Spleen (tissue), 11 donors: ENCODE measurements at regions not wholly inside any gene's neighbourhood (a gene's known extent, or its start where the extent isn't known, plus 50 kb on each side); places are given as distances from the start of the nearest gene placed in this dataset.

ENCODE experiments used
- DNase-seq: peaks from one replicate; pipeline ENCODE4 v3.0.0-alpha.2; 2020
- H3K27ac ChIP-seq, 8 donors: fragments of 200-600 bp; sonication (generic) in 7 of 8; 1 replicate in 4 of 8; 2 replicates in 4 of 8; pipeline versions ENCODE4 v1.5.0 to v1.8.0; 2016 to 2021; ENCODE audit warnings: inconsistent platforms in 4 of 8, mild to moderate bottlenecking in 4 of 8, moderate library complexity in 1 of 8
- H3K27me3 ChIP-seq, 7 donors: fragments of 200-600 bp; sonication (generic) in 6 of 7; replicated peaks in 1 of 7; 1 replicate in 4 of 7; 2 replicates in 3 of 7; pipeline versions ENCODE4 v1.5.0 to v1.8.0; 2016 to 2021; ENCODE audit warnings: inconsistent platforms in 3 of 7, mild to moderate bottlenecking in 1 of 7
- H3K36me3 ChIP-seq, 6 donors: fragments of 200-600 bp; sonication (generic) in 5 of 6; 1 replicate in 4 of 6; 2 replicates in 2 of 6; pipeline versions ENCODE4 v1.5.0 to v1.8.0; 2016 to 2021; ENCODE audit warnings: inconsistent platforms in 2 of 6
- H3K4me1 ChIP-seq, 6 donors: fragments of 200-600 bp; sonication (generic) in 5 of 6; 1 replicate in 3 of 6; 2 replicates in 3 of 6; pipeline versions ENCODE4 v1.5.0 to v1.8.0; 2016 to 2021; ENCODE audit warnings: inconsistent platforms in 3 of 6
- H3K4me3 ChIP-seq, 8 donors: fragments of 200-600 bp; sonication (generic) in 7 of 8; 1 replicate in 4 of 8; 2 replicates in 4 of 8; pipeline versions ENCODE4 v1.5.0 to v1.8.0; 2016 to 2021; ENCODE audit warnings: inconsistent platforms in 4 of 8, mild to moderate bottlenecking in 4 of 8, moderate library complexity in 2 of 8
- H3K9me3 ChIP-seq, 8 donors: fragments of 200-600 bp; sonication (generic) in 7 of 8; 1 replicate in 4 of 8; 2 replicates in 4 of 8; pipeline versions ENCODE4 v1.5.0 to v1.8.0; 2016 to 2021; ENCODE audit warnings: inconsistent platforms in 4 of 8
- CTCF ChIP-seq, 11 experiments: fragments of 200-600 bp in 7 of 11; fragments of 450-650 bp in 4 of 11; sonication (generic) in 4 of 11; IDR thresholded peaks in 8 of 11; conservative IDR thresholded peaks in 3 of 11; 1 replicate in 7 of 11; 2 replicates in 4 of 11; pipeline versions ENCODE4 v1.4.0 to v1.8.0; 2016 to 2021; ENCODE audit warnings: antibody characterized with exemption in 11 of 11, inconsistent platforms in 4 of 11, mild to moderate bottlenecking in 1 of 11
- POLR2A ChIP-seq, 3 donors: fragments of 450-650 bp; IDR thresholded peaks; one replicate each; pipeline ENCODE4 v1.5.1; 2017; ENCODE audit warnings: antibody characterized with exemption in 3 of 3, mild to moderate bottlenecking in 1 of 3
- POLR2AphosphoS5 ChIP-seq, 3 donors: sonication (generic); formaldehyde crosslinking; IDR thresholded peaks; one replicate each; pipeline ENCODE4 v1.5.1; 2017; ENCODE audit warnings: antibody characterized with exemption in 3 of 3
- WGBS, 5 donors: extraction: QIAGEN DNeasy Blood & Tissue Kit in 3 of 5; methylation state at CpG; one replicate each; pipeline versions ENCODE4 v1.1.5 to v1.1.7; 2013 to 2018; 5-methylcytosine and 5-hydroxymethylcytosine counted together
- intact Hi-C: fragments of 100-400 bp; cut with DNase I; formaldehyde crosslinking; loops from one replicate; pipeline ENCODE4 v1.15.0; 2023; ENCODE audit warnings: low total_unique reads
- donor health status: healthy with polysubstance abuse.
- donor health status: DM: no; HTN: no; CAD: no; lungs with moderate emphysema.
- donor health status: DM: no; HTN: no; CAD: no.
- donor health status: Bipolar disorder and iron deficiency.
- donor health status: healthy.
- donor health status: DM: no; HTN: no; CAD: no.
- donor health status: DM: yes; HTN: yes; CAD: no.

GRCh38 chr9:82546136-82546535, 516.8 kb downstream of the RASEF start:
- Histone ChIP-seq H3K36me3 (no peaks in the 10 kb centered on the region), H3K27me3 (no peaks in the 10 kb centered on the region), H3K9me3 (no peaks in the 10 kb centered on the region), H3K4me3 (no peak overlapping the region), H3K4me1 (no peaks in the 10 kb centered on the region), H3K27ac (no peak overlapping the region)
- TF ChIP-seq CTCF (IDR thresholded peaks at IDR 0.05 in 8 of 11, conservative IDR thresholded peaks at IDR 0.05 in 3 of 11) (no peak), POLR2A (IDR thresholded peaks at IDR 0.05) (no peak), POLR2AphosphoS5 (IDR thresholded peaks at IDR 0.05) (no peak)
- intact Hi-C loops = no loop called here
- DNase-seq = no peak

DNA sequence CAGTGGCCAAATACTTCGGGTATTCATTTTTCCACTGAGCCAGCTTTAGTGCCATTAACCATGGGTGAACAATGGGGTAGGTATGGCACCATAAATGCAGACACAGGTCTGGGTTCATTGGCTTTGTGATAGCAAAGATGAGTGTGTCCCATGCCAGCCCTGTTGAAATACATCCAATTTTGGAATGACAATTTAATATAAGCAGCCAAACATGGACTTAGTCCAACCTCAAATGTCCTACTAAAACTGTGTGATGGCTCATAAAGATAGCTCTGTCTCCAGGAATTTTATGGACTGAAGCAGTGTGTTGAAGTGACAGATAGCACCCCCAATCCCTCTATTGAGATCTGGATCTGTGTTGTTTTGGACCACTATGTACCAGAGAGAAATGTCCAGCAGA, 514.9 kb downstream of the RASEF start:
- intact Hi-C loops = no loop called here
- TF ChIP-seq CTCF (IDR thresholded peaks at IDR 0.05 in 8 of 11, conservative IDR thresholded peaks at IDR 0.05 in 3 of 11) = no peak
- no peak for TF ChIP-seq POLR2A (IDR thresholded peaks at IDR 0.05)
- TF ChIP-seq POLR2AphosphoS5 (IDR thresholded peaks at IDR 0.05) = no peak
- no peak for DNase-seq
- H3K4me1 ChIP-seq = no peaks in the 10 kb centered on the region
- no peak overlapping the region for H3K27ac ChIP-seq
- H3K36me3 ChIP-seq = no peaks in the 10 kb centered on the region
- 69 to 93% (median 91%) methylated on average over 1 of the region's 1 CpG for WGBS, 5 donors
- no peaks in the 10 kb centered on the region for H3K27me3 ChIP-seq
- no peaks in the 10 kb centered on the region for H3K9me3 ChIP-seq
- H3K4me3 ChIP-seq = no peak overlapping the region

DNA sequence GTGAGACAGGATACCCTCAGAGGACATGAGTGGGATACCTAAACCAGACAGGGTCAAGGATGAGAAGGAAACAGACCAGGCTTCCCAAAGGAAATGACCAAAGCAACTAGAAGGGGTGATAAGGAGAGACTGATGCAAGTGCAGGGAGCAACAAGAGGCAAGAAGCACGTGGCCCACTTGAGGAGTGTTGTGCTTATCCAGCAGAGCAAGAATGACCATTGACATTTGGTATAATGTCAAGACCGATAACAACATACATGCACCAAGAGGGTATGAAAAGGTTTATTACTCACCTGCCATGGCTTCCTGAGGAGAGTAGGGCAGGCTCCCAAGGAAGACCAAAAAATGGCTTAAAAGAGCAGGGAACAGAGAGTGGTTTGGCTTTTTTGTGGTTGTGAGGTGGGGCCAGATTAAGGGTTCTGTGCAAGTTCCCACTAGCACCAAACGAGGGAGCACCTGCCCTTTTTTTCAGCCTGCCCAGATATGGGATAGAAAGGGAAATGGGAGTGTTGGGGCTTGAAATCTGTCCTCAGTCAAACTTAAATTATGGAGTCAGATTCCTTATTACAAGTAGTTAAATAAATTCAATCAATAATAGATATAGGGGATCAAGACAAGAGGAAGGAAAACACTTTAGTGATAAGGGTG, 513.6 kb downstream of the RASEF start:
- H3K27me3 ChIP-seq = no peaks in the 10 kb centered on the region
- no peaks in the 10 kb centered on the region for H3K9me3 ChIP-seq
- intact Hi-C loops = no loop called here
- H3K4me3 ChIP-seq = no peak overlapping the region
- TF ChIP-seq CTCF (IDR thresholded peaks at IDR 0.05 in 8 of 11, conservative IDR thresholded peaks at IDR 0.05 in 3 of 11) = no peak
- TF ChIP-seq POLR2A (IDR thresholded peaks at IDR 0.05) = no peak
- no peak for TF ChIP-seq POLR2AphosphoS5 (IDR thresholded peaks at IDR 0.05)
- 50 to 72% (median 64%) methylated on average over 3 of the region's 3 CpGs for WGBS, 5 donors
- H3K4me1 ChIP-seq = no peaks in the 10 kb centered on the region
- no peak for DNase-seq
- H3K27ac ChIP-seq = no peak overlapping the region
- H3K36me3 ChIP-seq = no peaks in the 10 kb centered on the region

DNA sequence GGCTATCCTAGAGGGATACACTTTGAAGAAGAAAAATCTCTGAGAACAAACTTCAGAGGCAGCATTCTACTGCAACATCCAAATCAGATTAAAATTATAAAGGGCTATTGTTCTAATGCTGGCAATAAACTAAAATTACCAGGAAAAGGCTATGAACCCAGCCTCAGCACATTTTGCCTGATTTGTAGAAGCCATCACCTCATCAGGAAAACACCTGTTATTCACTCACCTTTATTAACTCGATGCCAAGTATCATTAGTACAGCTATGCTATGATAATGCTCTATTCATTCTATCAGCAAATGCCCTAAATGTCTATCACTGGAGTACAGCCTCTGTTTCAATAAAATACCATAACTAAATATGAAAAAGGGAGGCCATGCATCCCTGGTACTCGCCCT, 510.2 kb downstream of the RASEF start:
- H3K27ac ChIP-seq = no peak overlapping the region
- no peak for DNase-seq
- no peak for TF ChIP-seq POLR2A (IDR thresholded peaks at IDR 0.05)
- TF ChIP-seq CTCF (IDR thresholded peaks at IDR 0.05 in 8 of 11, conservative IDR thresholded peaks at IDR 0.05 in 3 of 11) = no peak
- no peak for TF ChIP-seq POLR2AphosphoS5 (IDR thresholded peaks at IDR 0.05)
- no peaks in the 10 kb centered on the region for H3K36me3 ChIP-seq
- no peak overlapping the region for H3K4me3 ChIP-seq
- H3K27me3 ChIP-seq = no peaks in the 10 kb centered on the region
- intact Hi-C loops = no loop called here
- H3K9me3 ChIP-seq = no peaks in the 10 kb centered on the region
- 76 to 92% (median 79%) methylated on average over 2 of the region's 2 CpGs for WGBS, 5 donors
- H3K4me1 ChIP-seq = peaks cover 0 to 9% (median 0%) of the 10 kb centered on the region in 6 donors
